OCI-LY3 (cell line): ENCODE measurements at regions not wholly inside any gene's neighbourhood (a gene's known extent, or its start where the extent isn't known, plus 50 kb on each side); places are given as distances from the start of the nearest gene placed in this dataset.

Experiments
- H2AFZ ChIP-seq: fragments of 200-600, 300-600 bp; shearing (Covaris generic); 2 replicates; pipeline ENCODE4 v1.6.0; 2014; ENCODE audit warnings: antibody characterized with exemption, low read depth, low read length
- H3K27ac ChIP-seq: fragments of 200-600, 300-600 bp; sonication (generic); 2 replicates; pipeline ENCODE4 v1.5.1; 2014; ENCODE audit warnings: mild to moderate bottlenecking, low read length, moderate library complexity, mixed read lengths
- H3K27me3 ChIP-seq: fragments of 200-600, 300-600 bp; sonication (generic); 2 replicates; pipeline ENCODE4 v1.6.1; 2014; ENCODE audit warnings: low read depth, low read length, mixed read lengths
- H3K36me3 ChIP-seq: fragments of 200-600, 300-600 bp; sonication (generic); replicated peaks from 2 replicates; pipeline ENCODE3; 2014; ENCODE audit warnings: low read depth, low read length, mixed read lengths
- H3K4me1 ChIP-seq: fragments of 300-600, 200-600 bp; sonication (generic); 2 replicates; pipeline ENCODE4 v1.6.1; 2014; ENCODE audit warnings: low read length, mixed read lengths
- H3K4me2 ChIP-seq: fragments of 200-600, 300-600 bp; sonication (generic); 2 replicates; pipeline ENCODE4 v1.6.1; 2014; ENCODE audit warnings: low read length, mixed read lengths
- H3K4me3 ChIP-seq: fragments of 300-600, 200-600 bp; sonication (generic); 2 replicates; pipeline ENCODE4 v1.5.1; 2014; ENCODE audit warnings: antibody characterized with exemption, mild to moderate bottlenecking, low read length, moderate library complexity
- H3K79me2 ChIP-seq: fragments of 300-600, 200-600 bp; shearing (Covaris generic); 2 replicates; pipeline ENCODE4 v1.6.1; 2014; ENCODE audit warnings: mild to moderate bottlenecking, low read length, mixed read lengths
- H3K9ac ChIP-seq: fragments of 300-600, 200-600 bp; shearing (Covaris generic); 2 replicates; pipeline ENCODE4 v1.6.0; 2014; ENCODE audit warnings: mild to moderate bottlenecking, low read length, moderate library complexity
- H3K9me3 ChIP-seq: fragments of 200-600, 300-600 bp; shearing (Covaris generic); 2 replicates; pipeline ENCODE4 v1.6.1; 2014; ENCODE audit warnings: low read length, mixed read lengths; ENCODE audit not compliant: insufficient read depth
- H4K20me1 ChIP-seq: fragments of 200-600, 300-600 bp; sonication (generic); 2 replicates; pipeline ENCODE4 v1.6.1; 2016; ENCODE audit warnings: low read length, mixed read lengths; ENCODE audit not compliant: insufficient read depth
- CTCF ChIP-seq: fragments of 200-600, 300-600 bp; sonication (generic); IDR thresholded peaks from 2 replicates; pipeline ENCODE4 v1.5.1; 2014; ENCODE audit warnings: antibody characterized with exemption, low read length, low read depth
- EZH2phosphoT487 ChIP-seq: fragments of 200-600 bp; shearing (Covaris generic); IDR thresholded peaks from 2 replicates; pipeline ENCODE4 v1.6.1; 2018; ENCODE audit warnings: antibody characterized with exemption, mixed run types, low read depth

- Histone ChIP-seq H3K27ac (no peak overlapping the region), H3K9me3 (no peaks in the 10 kb centered on the region), H3K27me3 (peaks cover 16% of the 10 kb centered on the region), H3K79me2 (no peaks in the 10 kb centered on the region), H4K20me1 (no peaks in the 10 kb centered on the region), H2AFZ (no peak overlapping the region), H3K9ac (no peak overlapping the region), H3K4me3 (no peak overlapping the region), H3K4me1 (no peaks in the 10 kb centered on the region), H3K36me3 (no peaks in the 10 kb centered on the region), H3K4me2 (no peak overlapping the region)
- TF ChIP-seq EZH2phosphoT487 (no peak), CTCF (no peak)
Measured at GRCh38 chr2:16375351-16375750, 290.3 kb downstream of the CYRIA start.

GRCh38 chr2:16374671-16375070, 291.0 kb downstream of the CYRIA start:
- H3K27me3 ChIP-seq, result peaks cover 16% of the 10 kb centered on the region

GRCh38 chr2:16373341-16373740, 292.3 kb downstream of the CYRIA start:
- no peaks in the 10 kb centered on the region for H3K36me3 ChIP-seq
- no peak overlapping the region for H3K9ac ChIP-seq
- H2AFZ ChIP-seq, result no peak overlapping the region
- H3K4me2 ChIP-seq, result no peak overlapping the region
- no peaks in the 10 kb centered on the region for H4K20me1 ChIP-seq
- H3K9me3 ChIP-seq, result no peaks in the 10 kb centered on the region
- no peak for TF ChIP-seq EZH2phosphoT487
- no peak for TF ChIP-seq CTCF
- peaks cover 16% of the 10 kb centered on the region for H3K27me3 ChIP-seq
- H3K79me2 ChIP-seq, result no peaks in the 10 kb centered on the region
- H3K4me3 ChIP-seq, result no peak overlapping the region
- H3K27ac ChIP-seq, result no peak overlapping the region
- H3K4me1 ChIP-seq, result no peaks in the 10 kb centered on the region

More at GRCh38 chr2:16374671-16375070, 291.0 kb downstream of the CYRIA start:
- Histone ChIP-seq H3K9me3 (no peaks in the 10 kb centered on the region), H3K27ac (no peak overlapping the region), H3K4me1 (no peaks in the 10 kb centered on the region), H3K79me2 (no peaks in the 10 kb centered on the region), H4K20me1 (no peaks in the 10 kb centered on the region), H3K9ac (no peak overlapping the region), H2AFZ (no peak overlapping the region), H3K4me2 (no peak overlapping the region), H3K4me3 (no peak overlapping the region), H3K36me3 (no peaks in the 10 kb centered on the region)
- TF ChIP-seq CTCF (no peak), EZH2phosphoT487 (no peak)

GRCh38 chr2:16371751-16372150, 293.9 kb downstream of the CYRIA start:
- Histone ChIP-seq H3K9me3 (no peaks in the 10 kb centered on the region), H3K79me2 (no peaks in the 10 kb centered on the region), H3K9ac (no peak overlapping the region), H3K27ac (no peak overlapping the region), H3K4me2 (no peak overlapping the region), H3K36me3 (no peaks in the 10 kb centered on the region), H3K27me3 (peaks cover 13% of the 10 kb centered on the region), H3K4me3 (no peak overlapping the region), H3K4me1 (no peaks in the 10 kb centered on the region), H4K20me1 (no peaks in the 10 kb centered on the region), H2AFZ (no peak overlapping the region)
- TF ChIP-seq EZH2phosphoT487, result no peak
- TF ChIP-seq CTCF, result no peak
